SK-N-SH (cell line): ENCODE measurements at regions not wholly inside any gene's neighbourhood (a gene's known extent, or its start where the extent isn't known, plus 50 kb on each side); places are given as distances from the start of the nearest gene placed in this dataset.

ENCODE experiments used
- CTCF ChIA-PET: fragments of 300-600, 350-600 bp; formaldehyde crosslinking; extraction: SDS; loops from one replicate; lab custom pipeline; 2021; lab: Yijun Ruan, JAX
- POLR2A ChIA-PET: fragments of 350-600 bp; sonication (Branson Sonifier 250); formaldehyde crosslinking; extraction: SDS; loops from one replicate; lab custom pipeline; 2020; ENCODE audit warnings: antibody characterized with exemption, inconsistent platforms; lab: Yijun Ruan, JAX
- DNase-seq: peaks from one replicate; pipeline ENCODE4 v3.0.0; 2012
- H2AFZ ChIP-seq: fragments of 200-600 bp; sonication (generic); 2 replicates; pipeline ENCODE4 v1.8.1; 2016; ENCODE audit warnings: antibody characterized with exemption, mild to moderate bottlenecking, low read depth
- H3F3A ChIP-seq: fragments of 200-600 bp; sonication (generic); replicated peaks from 2 replicates; pipeline ENCODE3; 2016; ENCODE audit warnings: antibody characterized with exemption, mild to moderate bottlenecking; ENCODE audit not compliant: insufficient read depth
- H3K27ac ChIP-seq, 2 experiments: fragments of 200-500 bp in 1 of 2; fragments of 200-600 bp in 1 of 2; sonication (Bioruptor generic) in 1 of 2; sonication (generic), shearing (Covaris generic) in 1 of 2; 2 replicates each; pipeline versions ENCODE4 v1.5.1 to v1.6.1; 2014 to 2016; ENCODE audit warnings: low read depth in 2 of 2, inconsistent platforms in 1 of 2, low read length in 1 of 2, mild to moderate bottlenecking in 1 of 2, mixed read lengths in 1 of 2
- H3K27me3 ChIP-seq: fragments of 200-600 bp; sonication (generic), shearing (Covaris generic); 2 replicates; pipeline ENCODE4 v1.6.1; 2016; ENCODE audit warnings: mixed run types; ENCODE audit not compliant: insufficient read depth
- H3K36me3 ChIP-seq, 2 experiments: fragments of 200-500 bp in 1 of 2; fragments of 200-600 bp in 1 of 2; sonication (Bioruptor generic) in 1 of 2; sonication (generic) in 1 of 2; replicated peaks in 1 of 2; 2 replicates each; pipeline versions ENCODE3 to v1.5.1; 2014 to 2016; ENCODE audit warnings: low read length in 1 of 2, mild to moderate bottlenecking in 1 of 2; ENCODE audit not compliant: insufficient read depth in 2 of 2, control insufficient read depth in 1 of 2
- H3K4me1 ChIP-seq, 2 experiments: fragments of 200-500 bp in 1 of 2; fragments of 200-600 bp in 1 of 2; sonication (Bioruptor generic) in 1 of 2; sonication (generic), shearing (Covaris generic) in 1 of 2; 2 replicates each; pipeline versions ENCODE4 v1.5.1 to v1.6.1; 2014 to 2016; ENCODE audit warnings: low read depth in 1 of 2, low read length in 1 of 2, mixed run types in 1 of 2; ENCODE audit not compliant: insufficient read depth in 2 of 2, control insufficient read depth in 1 of 2
- H3K4me2 ChIP-seq: fragments of 200-600 bp; sonication (generic), shearing (Covaris generic); 2 replicates; pipeline ENCODE4 v1.6.1; 2017; ENCODE audit warnings: mixed run types
- H3K4me3 ChIP-seq, 2 experiments: fragments of 200-500 bp in 1 of 2; fragments of 200-600 bp in 1 of 2; sonication (Bioruptor generic) in 1 of 2; sonication (generic), shearing (Covaris generic) in 1 of 2; 2 replicates each; pipeline versions ENCODE4 v1.5.1 to v1.8.1; 2014 to 2016; ENCODE audit warnings: low read depth in 2 of 2, inconsistent platforms in 1 of 2, low read length in 1 of 2, mild to moderate bottlenecking in 1 of 2, mixed read lengths in 1 of 2, moderate library complexity in 1 of 2
- H3K79me2 ChIP-seq: fragments of 200-600 bp; sonication (generic); 2 replicates; pipeline ENCODE4 v1.8.1; 2017; ENCODE audit warnings: mild to moderate bottlenecking; ENCODE audit not compliant: insufficient read depth
- H3K9ac ChIP-seq: fragments of 200-600 bp; sonication (generic); 2 replicates; pipeline ENCODE4 v1.6.1; 2017; ENCODE audit warnings: mixed run types
- H3K9me2 ChIP-seq: fragments of 200-600 bp; sonication (generic); 2 replicates; pipeline ENCODE4 v1.6.1; 2017; ENCODE audit warnings: mixed run types
- H3K9me3 ChIP-seq: fragments of 200-600 bp; sonication (generic); 2 replicates; pipeline ENCODE4 v1.6.1; 2017; ENCODE audit warnings: mixed run types, mild to moderate bottlenecking, moderate library complexity
- H4K20me1 ChIP-seq: fragments of 200-600 bp; sonication (generic); 2 replicates; pipeline ENCODE4 v1.6.1; 2017; ENCODE audit warnings: mild to moderate bottlenecking, mixed run types; ENCODE audit not compliant: insufficient read depth
- CHD2 ChIP-seq: fragments of 150-350 bp; IDR thresholded peaks from 2 replicates; pipeline ENCODE4 v1.6.1; 2018; ENCODE audit warnings: low read length; ENCODE audit not compliant: partially characterized antibody
- CTCF ChIP-seq: fragments of 200-600 bp; sonication (generic); IDR thresholded peaks from 2 replicates; pipeline ENCODE4 v1.6.1; 2017; ENCODE audit warnings: antibody characterized with exemption, mild to moderate bottlenecking, moderate library complexity
- EZH2phosphoT487 ChIP-seq: fragments of 200-600 bp; sonication (generic); IDR thresholded peaks from 2 replicates; pipeline ENCODE4 v1.6.1; 2017; ENCODE audit warnings: low read depth, mixed run types, mild to moderate bottlenecking, antibody characterized with exemption, moderate library complexity, borderline replicate concordance
- FOSL2 ChIP-seq: IDR thresholded peaks from 2 replicates; pipeline ENCODE4 v1.4.0; 2012; ENCODE audit warnings: low read depth, mild to moderate bottlenecking, moderate library complexity, borderline replicate concordance
- GATA2 ChIP-seq: sonication (generic); formaldehyde crosslinking; IDR thresholded peaks from 2 replicates; pipeline ENCODE4 v1.5.0; 2020; ENCODE audit warnings: mild to moderate bottlenecking, missing genetic modification reagents
- REST ChIP-seq: IDR thresholded peaks from 2 replicates; pipeline ENCODE4 v1.6.1; 2012; ENCODE audit warnings: mild to moderate bottlenecking, low read depth, low read length, moderate library complexity
- RXRA ChIP-seq: IDR thresholded peaks from 2 replicates; pipeline ENCODE4 v1.4.0; 2012; ENCODE audit warnings: low read depth, mild to moderate bottlenecking, borderline replicate concordance
- TCF12 ChIP-seq: IDR thresholded peaks from 2 replicates; pipeline ENCODE4 v1.4.0; 2012
- TEAD4 ChIP-seq: IDR thresholded peaks from 2 replicates; pipeline ENCODE4 v1.4.0; 2012; ENCODE audit warnings: mild to moderate bottlenecking, borderline replicate concordance; ENCODE audit not compliant: insufficient read depth
- ZBTB33 ChIP-seq: IDR thresholded peaks from 2 replicates; pipeline ENCODE4 v1.4.0; 2012; ENCODE audit warnings: low read depth, borderline replicate concordance
- WGBS: methylation state at CpG from one replicate; pipeline ENCODE4 v1.1.6; 2017; ENCODE audit warnings: low lambda C conversion rate; 5-methylcytosine and 5-hydroxymethylcytosine counted together
- TF ChIP-seq, protein P1 (sequence below): IDR thresholded peaks from 2 replicates; pipeline ENCODE4; 2012

GRCh38 chr6:8858854-8859331 lies 423.5 kb upstream of the SLC35B3 start:
- CTCF ChIA-PET = no interaction called here
- H3K9ac ChIP-seq = no peak overlapping the region

More at GRCh38 chr6:8858854-8859331, 423.5 kb upstream of the SLC35B3 start:
- H3K4me2 ChIP-seq = no peak overlapping the region
- H3K36me3 ChIP-seq = no peaks in the 10 kb centered on the region
- H3K4me3 ChIP-seq = no peak overlapping the region
- H3K4me1 ChIP-seq = no peaks in the 10 kb centered on the region
- no peaks in the 10 kb centered on the region for H3K27me3 ChIP-seq
- H2AFZ ChIP-seq = no peak overlapping the region
- no peaks in the 10 kb centered on the region for H3K9me2 ChIP-seq
- POLR2A ChIA-PET = no interaction called here
- TF ChIP-seq ZBTB33 = no peak
- no peak for TF ChIP-seq EZH2phosphoT487
- no peak for TF ChIP-seq RXRA
- TF ChIP-seq GATA2 (CRISPR knock-in tag) = no peak
- no peak for TF ChIP-seq TCF12
- no peak for TF ChIP-seq FOSL2
- TF ChIP-seq CHD2 = no peak
- TF ChIP-seq REST = no peak
- TF ChIP-seq CTCF = no peak
- TF ChIP-seq TEAD4 = no peak
- TF ChIP-seq, protein P1, sequence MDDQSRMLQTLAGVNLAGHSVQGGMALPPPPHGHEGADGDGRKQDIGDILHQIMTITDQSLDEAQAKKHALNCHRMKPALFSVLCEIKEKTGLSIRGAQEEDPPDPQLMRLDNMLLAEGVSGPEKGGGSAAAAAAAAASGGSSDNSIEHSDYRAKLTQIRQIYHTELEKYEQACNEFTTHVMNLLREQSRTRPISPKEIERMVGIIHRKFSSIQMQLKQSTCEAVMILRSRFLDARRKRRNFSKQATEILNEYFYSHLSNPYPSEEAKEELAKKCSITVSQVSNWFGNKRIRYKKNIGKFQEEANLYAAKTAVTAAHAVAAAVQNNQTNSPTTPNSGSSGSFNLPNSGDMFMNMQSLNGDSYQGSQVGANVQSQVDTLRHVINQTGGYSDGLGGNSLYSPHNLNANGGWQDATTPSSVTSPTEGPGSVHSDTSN = no peak
- 7% methylated on average over 4 of the region's 4 CpGs for WGBS
- no peaks in the 10 kb centered on the region for H3K9me3 ChIP-seq
- no peak overlapping the region for H3K27ac ChIP-seq
- no peak for DNase-seq
- H3K79me2 ChIP-seq = no peaks in the 10 kb centered on the region
- H4K20me1 ChIP-seq = no peaks in the 10 kb centered on the region
- H3F3A ChIP-seq = no peaks in the 10 kb centered on the region
